GM19372 (cell line): ENCODE measurements at regions not wholly inside any gene's neighbourhood (a gene's known extent, or its start where the extent isn't known, plus 50 kb on each side); places are given as distances from the start of the nearest gene placed in this dataset.

ENCODE experiments used
- ATAC-seq: cut with Tn5 transposase; IDR thresholded peaks from one replicate; pipeline ENCODE4 v1.9.1; 2021; ENCODE audit warnings: mild to moderate bottlenecking, low read depth, moderate library complexity; ENCODE audit not compliant: unreplicated experiment

DNA sequence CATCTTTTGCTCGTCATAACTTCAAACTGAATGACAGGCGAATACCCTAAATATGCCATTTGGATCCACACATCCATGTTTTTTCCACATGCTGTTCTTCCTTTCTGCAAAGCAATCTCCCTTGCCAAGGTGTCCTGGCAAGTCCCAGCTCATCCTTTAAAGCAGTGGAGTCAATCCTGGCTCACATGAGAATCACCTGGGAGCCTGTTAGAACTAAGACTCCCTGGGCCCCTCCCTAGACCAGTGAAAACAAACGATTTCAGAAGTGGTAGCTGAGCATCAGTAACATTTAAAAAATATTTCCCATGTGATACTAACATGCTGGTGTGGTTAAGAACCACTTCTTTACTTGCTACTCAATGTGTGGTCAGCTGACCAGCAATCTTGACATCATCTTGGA, 50.6 kb upstream of the PARD3B start:
- ATAC-seq: no peak

DNA sequence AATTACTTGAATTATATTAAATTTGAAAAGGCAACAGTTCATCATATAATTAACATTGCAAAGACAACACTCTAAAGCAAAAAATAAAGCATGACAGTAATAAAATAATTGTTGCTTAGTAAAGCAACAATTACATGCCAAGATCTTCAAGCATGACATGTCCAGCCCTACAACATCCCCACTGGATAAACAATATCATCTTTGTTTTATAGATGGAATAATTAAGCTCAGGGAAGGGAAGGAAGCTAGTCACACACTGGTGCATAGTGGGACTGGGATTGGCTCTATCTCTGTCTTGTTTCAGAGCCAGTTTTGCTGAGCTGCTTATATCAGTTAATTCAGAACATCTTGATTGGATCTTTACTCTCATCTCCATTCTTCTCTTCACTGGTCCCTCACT, 49.9 kb upstream of the PARD3B start:
- no peak for ATAC-seq
